Cardiac fibroblast (primary cell): ENCODE measurements at regions not wholly inside any gene's neighbourhood (a gene's known extent, or its start where the extent isn't known, plus 50 kb on each side); places are given as distances from the start of the nearest gene placed in this dataset.

Experiments used
- DNase-seq, 2 donors: peaks; one replicate each; pipeline versions ENCODE4 v3.0.0 to v3.0.0-alpha.2; 2010; ENCODE audit warnings: low read depth in 2 of 2
- H3K4me3 ChIP-seq, 2 donors: replicated peaks in 1 of 2; 1 replicate in 1 of 2; 2 replicates in 1 of 2; pipeline ENCODE4 v1.5.1; 2011; ENCODE audit warnings: low read depth in 2 of 2, low read length in 2 of 2, mild to moderate bottlenecking in 2 of 2, moderate library complexity in 1 of 2
- CTCF ChIP-seq: IDR thresholded peaks from one replicate; pipeline ENCODE4 v1.5.1; 2011; ENCODE audit warnings: low read depth, mild to moderate bottlenecking, low read length, inconsistent platforms

DNA sequence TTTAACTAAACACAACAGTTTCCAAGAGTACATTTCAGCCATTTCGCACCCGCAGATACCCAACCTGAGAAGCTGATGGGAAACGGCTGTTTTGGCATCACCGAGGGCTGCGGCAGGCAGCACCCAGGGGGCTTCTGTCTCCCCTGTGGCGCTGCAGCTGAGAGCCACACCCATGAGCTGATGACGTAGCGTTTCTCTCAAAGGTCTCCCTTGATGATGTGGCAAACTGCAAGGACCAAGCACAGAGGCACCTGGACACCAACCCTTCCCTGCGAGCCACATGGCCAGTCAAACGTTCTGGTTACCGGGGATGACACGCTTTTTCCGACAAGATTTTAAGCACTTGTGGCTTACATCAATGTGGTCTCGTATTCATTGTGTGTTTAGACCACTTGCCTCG, 150.8 kb upstream of the ERG start:
- no peak for DNase-seq
- TF ChIP-seq CTCF = no peak
- H3K4me3 ChIP-seq = no peak overlapping the region

DNA sequence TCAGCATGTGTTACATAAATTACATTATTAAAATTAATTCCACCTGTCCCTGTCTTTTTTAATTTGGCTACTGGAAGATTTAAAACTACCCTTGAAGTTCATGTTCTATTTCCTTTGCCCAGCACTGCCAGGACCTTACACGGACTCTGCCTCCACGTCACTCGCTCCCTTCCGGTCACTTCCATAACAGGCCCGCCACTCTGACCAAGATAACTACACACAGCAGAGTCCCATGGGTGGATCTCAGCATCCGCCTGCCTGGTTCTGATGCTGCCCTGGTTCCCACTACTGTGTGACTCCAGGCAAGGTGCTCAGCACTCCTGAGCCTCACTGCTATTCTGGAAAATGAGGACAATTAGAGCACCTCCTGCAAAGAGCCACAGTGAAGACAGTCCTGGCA, 153.3 kb upstream of the ERG start:
- DNase-seq = no peak
- TF ChIP-seq CTCF = no peak
- H3K4me3 ChIP-seq = no peak overlapping the region

- no peak for TF ChIP-seq CTCF
These were observed 153.3 kb upstream of the ETS2 start for GRCh38 chr21:38652396-38652795.

GRCh38 chr21:38654580-38654979, 151.1 kb upstream of the ETS2 start:
- no peak for DNase-seq
- no peak for TF ChIP-seq CTCF
- no peak overlapping the region for H3K4me3 ChIP-seq

More at GRCh38 chr21:38652396-38652795, 153.3 kb upstream of the ETS2 start:
- no peak for DNase-seq
- H3K4me3 ChIP-seq = no peak overlapping the region

DNA sequence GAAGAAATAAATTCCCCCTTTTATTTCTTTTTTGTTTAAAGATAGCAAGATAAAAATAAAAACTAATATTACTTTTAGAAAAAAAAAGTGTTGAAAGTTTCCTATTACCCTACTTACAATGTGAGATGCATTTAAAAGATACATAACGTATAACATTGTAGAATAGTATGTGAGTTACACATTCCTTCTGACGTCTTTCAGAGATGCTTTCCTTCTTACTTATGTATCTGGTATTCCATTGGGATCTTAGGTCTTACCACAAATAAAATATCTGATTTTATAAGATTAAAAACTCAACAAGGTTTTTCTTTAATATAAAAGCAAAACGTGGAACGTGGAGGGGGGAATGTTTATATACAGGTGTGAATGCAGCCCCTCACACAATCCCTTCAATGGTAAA, 147.2 kb upstream of the ETS2 start:
- H3K4me3 ChIP-seq = no peak overlapping the region
- peak in 1 of 2 donors; percentile 8 for DNase-seq
- no peak for TF ChIP-seq CTCF

- DNase-seq = no peak
- no peak overlapping the region for H3K4me3 ChIP-seq
These were observed 145.8 kb upstream of the ETS2 start for GRCh38 chr21:38659936-38660332.

More at GRCh38 chr21:38659936-38660332, 145.8 kb upstream of the ETS2 start:
- TF ChIP-seq CTCF = no peak
